A549 (cell line): ENCODE measurements at regions not wholly inside any gene's neighbourhood (a gene's known extent, or its start where the extent isn't known, plus 50 kb on each side); places are given as distances from the start of the nearest gene placed in this dataset.

Experiments used
- BHLHE40 ChIP-seq: IDR thresholded peaks from 2 replicates; pipeline ENCODE4 v1.6.1; 2012; ENCODE audit warnings: low read depth, low read length, inconsistent platforms
- EP300 ChIP-seq, 2 experiments: fragments of >200 bp; sonication (Bioruptor Twin); formaldehyde crosslinking; IDR thresholded peaks; 2 replicates in 1 of 2; 3 replicates in 1 of 2; pipeline ENCODE4 v1.6.1; 2016 to 2017
- JUNB ChIP-seq: fragments of >200 bp; sonication (Bioruptor Twin); formaldehyde crosslinking; IDR thresholded peaks from 2 replicates; pipeline ENCODE4 v1.6.1; 2016
- KDM1A ChIP-seq: fragments of 200-600 bp; sonication (generic); IDR thresholded peaks from 2 replicates; pipeline ENCODE4 v1.6.1; 2016; ENCODE audit warnings: low read depth, mild to moderate bottlenecking
- MAFK ChIP-seq: fragments of 450-650 bp; IDR thresholded peaks from 2 replicates; pipeline ENCODE4 v1.6.1; 2014; ENCODE audit not compliant: partially characterized antibody
- POLR2A ChIP-seq: IDR thresholded peaks from 2 replicates; pipeline ENCODE4 v1.6.1; 2012; ENCODE audit warnings: mild to moderate bottlenecking, low read length
- TF ChIP-seq, protein P1 (sequence below): fragments of >200 bp; sonication (Bioruptor Twin); formaldehyde crosslinking; IDR thresholded peaks from 3 replicates; pipeline ENCODE4 v1.5.1; 2016
- TF ChIP-seq, protein P2 (sequence below): IDR thresholded peaks from 2 replicates; pipeline ENCODE4 v1.6.1; 2012
- TF ChIP-seq, protein P3 (sequence below): fragments of 450-650 bp; IDR thresholded peaks from 2 replicates; pipeline ENCODE4 v1.6.1; 2014; ENCODE audit warnings: antibody characterized with exemption
- TF ChIP-seq, protein P4 (sequence below): fragments of 150-350 bp; IDR thresholded peaks from 2 replicates; pipeline ENCODE4 v1.6.1; 2014; ENCODE audit warnings: low read depth, mild to moderate bottlenecking, low read length

DNA sequence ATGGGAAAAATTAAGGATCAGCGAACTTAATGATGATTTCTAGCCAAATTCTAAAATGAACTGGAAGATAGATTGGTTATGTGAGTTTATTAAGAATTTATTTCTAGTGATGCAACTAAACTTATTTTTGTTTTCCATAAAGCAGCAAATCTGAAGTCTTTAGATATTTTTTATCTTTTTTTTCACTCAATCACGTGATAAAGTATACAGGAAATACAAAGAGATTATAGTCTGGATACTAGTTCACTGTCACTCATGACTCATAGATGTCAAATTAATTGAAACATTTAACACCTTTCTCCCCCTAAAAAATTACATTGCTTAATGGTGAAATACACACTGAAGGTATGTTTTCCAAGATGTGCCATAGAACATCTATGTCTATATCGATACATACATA is 416.9 kb downstream of the TUSC7 start:
- no peak for TF ChIP-seq BHLHE40
- no peak for TF ChIP-seq POLR2A
- TF ChIP-seq, protein P1, sequence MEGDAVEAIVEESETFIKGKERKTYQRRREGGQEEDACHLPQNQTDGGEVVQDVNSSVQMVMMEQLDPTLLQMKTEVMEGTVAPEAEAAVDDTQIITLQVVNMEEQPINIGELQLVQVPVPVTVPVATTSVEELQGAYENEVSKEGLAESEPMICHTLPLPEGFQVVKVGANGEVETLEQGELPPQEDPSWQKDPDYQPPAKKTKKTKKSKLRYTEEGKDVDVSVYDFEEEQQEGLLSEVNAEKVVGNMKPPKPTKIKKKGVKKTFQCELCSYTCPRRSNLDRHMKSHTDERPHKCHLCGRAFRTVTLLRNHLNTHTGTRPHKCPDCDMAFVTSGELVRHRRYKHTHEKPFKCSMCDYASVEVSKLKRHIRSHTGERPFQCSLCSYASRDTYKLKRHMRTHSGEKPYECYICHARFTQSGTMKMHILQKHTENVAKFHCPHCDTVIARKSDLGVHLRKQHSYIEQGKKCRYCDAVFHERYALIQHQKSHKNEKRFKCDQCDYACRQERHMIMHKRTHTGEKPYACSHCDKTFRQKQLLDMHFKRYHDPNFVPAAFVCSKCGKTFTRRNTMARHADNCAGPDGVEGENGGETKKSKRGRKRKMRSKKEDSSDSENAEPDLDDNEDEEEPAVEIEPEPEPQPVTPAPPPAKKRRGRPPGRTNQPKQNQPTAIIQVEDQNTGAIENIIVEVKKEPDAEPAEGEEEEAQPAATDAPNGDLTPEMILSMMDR = no peak
- TF ChIP-seq EP300 (IDR thresholded peaks at IDR 0.05) = no peak
- no peak for TF ChIP-seq JUNB
- TF ChIP-seq MAFK = no peak
- no peak for TF ChIP-seq KDM1A
- TF ChIP-seq, protein P2, sequence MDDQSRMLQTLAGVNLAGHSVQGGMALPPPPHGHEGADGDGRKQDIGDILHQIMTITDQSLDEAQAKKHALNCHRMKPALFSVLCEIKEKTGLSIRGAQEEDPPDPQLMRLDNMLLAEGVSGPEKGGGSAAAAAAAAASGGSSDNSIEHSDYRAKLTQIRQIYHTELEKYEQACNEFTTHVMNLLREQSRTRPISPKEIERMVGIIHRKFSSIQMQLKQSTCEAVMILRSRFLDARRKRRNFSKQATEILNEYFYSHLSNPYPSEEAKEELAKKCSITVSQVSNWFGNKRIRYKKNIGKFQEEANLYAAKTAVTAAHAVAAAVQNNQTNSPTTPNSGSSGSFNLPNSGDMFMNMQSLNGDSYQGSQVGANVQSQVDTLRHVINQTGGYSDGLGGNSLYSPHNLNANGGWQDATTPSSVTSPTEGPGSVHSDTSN = no peak
- TF ChIP-seq, protein P3, sequence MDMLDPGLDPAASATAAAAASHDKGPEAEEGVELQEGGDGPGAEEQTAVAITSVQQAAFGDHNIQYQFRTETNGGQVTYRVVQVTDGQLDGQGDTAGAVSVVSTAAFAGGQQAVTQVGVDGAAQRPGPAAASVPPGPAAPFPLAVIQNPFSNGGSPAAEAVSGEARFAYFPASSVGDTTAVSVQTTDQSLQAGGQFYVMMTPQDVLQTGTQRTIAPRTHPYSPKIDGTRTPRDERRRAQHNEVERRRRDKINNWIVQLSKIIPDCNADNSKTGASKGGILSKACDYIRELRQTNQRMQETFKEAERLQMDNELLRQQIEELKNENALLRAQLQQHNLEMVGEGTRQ = no peak
- TF ChIP-seq, protein P4, sequence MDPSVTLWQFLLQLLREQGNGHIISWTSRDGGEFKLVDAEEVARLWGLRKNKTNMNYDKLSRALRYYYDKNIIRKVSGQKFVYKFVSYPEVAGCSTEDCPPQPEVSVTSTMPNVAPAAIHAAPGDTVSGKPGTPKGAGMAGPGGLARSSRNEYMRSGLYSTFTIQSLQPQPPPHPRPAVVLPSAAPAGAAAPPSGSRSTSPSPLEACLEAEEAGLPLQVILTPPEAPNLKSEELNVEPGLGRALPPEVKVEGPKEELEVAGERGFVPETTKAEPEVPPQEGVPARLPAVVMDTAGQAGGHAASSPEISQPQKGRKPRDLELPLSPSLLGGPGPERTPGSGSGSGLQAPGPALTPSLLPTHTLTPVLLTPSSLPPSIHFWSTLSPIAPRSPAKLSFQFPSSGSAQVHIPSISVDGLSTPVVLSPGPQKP = no peak
